A673 (cell line): ENCODE measurements at regions not wholly inside any gene's neighbourhood (a gene's known extent, or its start where the extent isn't known, plus 50 kb on each side); places are given as distances from the start of the nearest gene placed in this dataset.

Source experiments
- EZH2 ChIP-seq: fragments of 200-600 bp; sonication (generic); IDR thresholded peaks from 2 replicates; pipeline ENCODE4 v1.6.1; 2017; ENCODE audit warnings: borderline replicate concordance, low read depth, mild to moderate bottlenecking, mixed read lengths, antibody characterized with exemption, low read length; ENCODE audit not compliant: poor library complexity, severe bottlenecking
- TF ChIP-seq, protein P1 (sequence below): fragments of 300-800, 200-600 bp; sonication (generic); conservative IDR thresholded peaks from 2 replicates; pipeline ENCODE4 v1.5.1; 2017; ENCODE audit warnings: low read depth, mild to moderate bottlenecking, antibody characterized with exemption, low read length, moderate library complexity, mixed read lengths

GRCh38 chr18:67574749-67575148 is 58.2 kb upstream of the DSEL start:
- TF ChIP-seq, protein P1, sequence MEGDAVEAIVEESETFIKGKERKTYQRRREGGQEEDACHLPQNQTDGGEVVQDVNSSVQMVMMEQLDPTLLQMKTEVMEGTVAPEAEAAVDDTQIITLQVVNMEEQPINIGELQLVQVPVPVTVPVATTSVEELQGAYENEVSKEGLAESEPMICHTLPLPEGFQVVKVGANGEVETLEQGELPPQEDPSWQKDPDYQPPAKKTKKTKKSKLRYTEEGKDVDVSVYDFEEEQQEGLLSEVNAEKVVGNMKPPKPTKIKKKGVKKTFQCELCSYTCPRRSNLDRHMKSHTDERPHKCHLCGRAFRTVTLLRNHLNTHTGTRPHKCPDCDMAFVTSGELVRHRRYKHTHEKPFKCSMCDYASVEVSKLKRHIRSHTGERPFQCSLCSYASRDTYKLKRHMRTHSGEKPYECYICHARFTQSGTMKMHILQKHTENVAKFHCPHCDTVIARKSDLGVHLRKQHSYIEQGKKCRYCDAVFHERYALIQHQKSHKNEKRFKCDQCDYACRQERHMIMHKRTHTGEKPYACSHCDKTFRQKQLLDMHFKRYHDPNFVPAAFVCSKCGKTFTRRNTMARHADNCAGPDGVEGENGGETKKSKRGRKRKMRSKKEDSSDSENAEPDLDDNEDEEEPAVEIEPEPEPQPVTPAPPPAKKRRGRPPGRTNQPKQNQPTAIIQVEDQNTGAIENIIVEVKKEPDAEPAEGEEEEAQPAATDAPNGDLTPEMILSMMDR = no peak
- no peak for TF ChIP-seq EZH2
